AG04449 (cell line): ENCODE measurements at regions not wholly inside any gene's neighbourhood (a gene's known extent, or its start where the extent isn't known, plus 50 kb on each side); places are given as distances from the start of the nearest gene placed in this dataset.
"Not testable (repeated sequence)": the region's sequence is repeated elsewhere in the genome, so short reads cannot be mapped to it uniquely, and the experiment has no call there.

Experiments
- CTCF ChIA-PET: fragments of 350-600 bp; formaldehyde crosslinking; extraction: SDS; loops from one replicate; lab custom pipeline; 2021; ENCODE audit warnings: antibody characterized with exemption; lab: Yijun Ruan, JAX
- POLR2A ChIA-PET: fragments of 400-600, 350-600 bp; formaldehyde crosslinking; extraction: SDS; loops from one replicate; lab custom pipeline; 2020; ENCODE audit warnings: antibody characterized with exemption, inconsistent platforms; lab: Yijun Ruan, JAX
- DNase-seq: peaks from one replicate; pipeline ENCODE4 v3.0.0-alpha.2; 2010; ENCODE audit warnings: low read depth, low spot score
- H3K4me3 ChIP-seq: 2 replicates; pipeline ENCODE4 v1.5.1; 2011; ENCODE audit warnings: low read depth, mild to moderate bottlenecking, control low read depth, low read length
- TF ChIP-seq, protein P1 (sequence below): IDR thresholded peaks from one replicate; pipeline ENCODE4 v1.5.1; 2011; ENCODE audit warnings: mild to moderate bottlenecking, moderate library complexity, low read length, control low read depth, inconsistent platforms; ENCODE audit not compliant: insufficient read depth; ENCODE audit errors: missing control alignments

DNA sequence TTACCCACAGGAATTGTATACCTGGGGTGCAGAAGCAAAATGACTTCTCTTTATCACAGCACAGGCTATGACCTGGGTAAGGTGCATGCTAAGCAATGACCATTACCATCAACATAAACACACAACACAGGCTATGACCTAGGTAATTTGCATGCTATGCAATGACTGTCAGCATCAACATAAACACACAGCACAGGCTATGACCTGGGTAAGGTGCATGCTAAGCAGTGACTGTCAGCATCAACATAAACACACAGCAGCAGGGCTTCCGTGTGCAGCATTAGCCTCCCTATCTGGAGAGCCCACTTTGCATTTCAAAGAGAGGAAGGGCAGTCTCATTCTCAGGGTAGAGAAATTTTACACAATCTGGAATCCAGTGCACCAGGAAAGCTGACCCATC is 583.0 kb downstream of the TMEM121 start:
- CTCF ChIA-PET = no interaction called here
- DNase-seq = no peak
- no peak overlapping the region for H3K4me3 ChIP-seq
- TF ChIP-seq, protein P1, sequence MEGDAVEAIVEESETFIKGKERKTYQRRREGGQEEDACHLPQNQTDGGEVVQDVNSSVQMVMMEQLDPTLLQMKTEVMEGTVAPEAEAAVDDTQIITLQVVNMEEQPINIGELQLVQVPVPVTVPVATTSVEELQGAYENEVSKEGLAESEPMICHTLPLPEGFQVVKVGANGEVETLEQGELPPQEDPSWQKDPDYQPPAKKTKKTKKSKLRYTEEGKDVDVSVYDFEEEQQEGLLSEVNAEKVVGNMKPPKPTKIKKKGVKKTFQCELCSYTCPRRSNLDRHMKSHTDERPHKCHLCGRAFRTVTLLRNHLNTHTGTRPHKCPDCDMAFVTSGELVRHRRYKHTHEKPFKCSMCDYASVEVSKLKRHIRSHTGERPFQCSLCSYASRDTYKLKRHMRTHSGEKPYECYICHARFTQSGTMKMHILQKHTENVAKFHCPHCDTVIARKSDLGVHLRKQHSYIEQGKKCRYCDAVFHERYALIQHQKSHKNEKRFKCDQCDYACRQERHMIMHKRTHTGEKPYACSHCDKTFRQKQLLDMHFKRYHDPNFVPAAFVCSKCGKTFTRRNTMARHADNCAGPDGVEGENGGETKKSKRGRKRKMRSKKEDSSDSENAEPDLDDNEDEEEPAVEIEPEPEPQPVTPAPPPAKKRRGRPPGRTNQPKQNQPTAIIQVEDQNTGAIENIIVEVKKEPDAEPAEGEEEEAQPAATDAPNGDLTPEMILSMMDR = no peak
- POLR2A ChIA-PET = no interaction called here

DNA sequence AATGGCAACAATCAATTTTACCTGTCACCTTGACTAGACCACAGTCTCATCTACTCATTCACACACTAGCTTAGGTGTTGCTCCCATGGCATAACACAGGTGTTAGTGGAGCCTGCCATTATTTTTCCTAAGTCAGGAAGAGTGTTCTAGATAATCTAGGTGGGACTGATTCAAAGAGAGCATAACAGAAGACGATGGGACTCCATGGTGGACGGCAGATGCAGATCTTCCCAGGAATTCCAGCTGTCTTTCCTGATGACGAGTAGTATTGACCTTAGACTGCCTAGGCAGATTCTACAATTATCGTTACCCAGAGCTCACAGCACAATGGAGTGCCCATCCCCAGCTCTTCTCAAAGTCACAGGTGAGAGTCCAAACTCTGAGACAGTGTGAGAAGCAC is 589.0 kb downstream of the TMEM121 start:
- POLR2A ChIA-PET = no interaction called here
- DNase-seq = no peak
- CTCF ChIA-PET = no interaction called here
- TF ChIP-seq, protein P1 = no peak
- H3K4me3 ChIP-seq = no peak overlapping the region

DNA sequence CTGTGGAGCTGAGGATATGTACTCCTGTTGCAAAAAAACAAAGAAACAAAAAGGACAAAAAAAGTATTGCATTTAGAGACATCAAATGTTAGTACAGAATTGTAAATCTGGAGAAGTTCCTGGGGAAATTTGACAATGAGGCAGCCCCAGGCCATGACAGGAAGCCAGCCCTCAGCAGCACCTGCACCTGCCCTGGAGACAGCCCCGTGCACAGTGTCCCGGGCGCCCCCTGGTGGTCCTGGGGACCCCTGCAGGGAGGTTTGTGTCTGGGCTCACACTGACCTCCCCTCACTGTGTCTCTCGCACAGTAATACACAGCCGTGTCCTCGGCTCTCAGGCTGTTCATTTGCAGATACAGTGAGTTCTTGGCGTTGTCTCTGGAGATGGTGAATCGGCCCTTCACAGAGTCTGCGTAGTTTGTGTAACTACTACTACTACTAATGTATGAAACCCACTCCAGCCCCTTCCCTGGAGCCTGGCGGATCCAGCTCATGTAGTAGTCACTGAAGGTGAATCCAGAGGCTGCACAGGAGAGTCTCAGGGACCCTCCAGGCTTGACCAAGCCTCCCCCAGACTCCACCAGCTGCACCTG is 590.1 kb downstream of the TMEM121 start:
- POLR2A ChIA-PET, H3K4me3 ChIP-seq, DNase-seq, CTCF ChIA-PET: not testable (repeated sequence)

DNA sequence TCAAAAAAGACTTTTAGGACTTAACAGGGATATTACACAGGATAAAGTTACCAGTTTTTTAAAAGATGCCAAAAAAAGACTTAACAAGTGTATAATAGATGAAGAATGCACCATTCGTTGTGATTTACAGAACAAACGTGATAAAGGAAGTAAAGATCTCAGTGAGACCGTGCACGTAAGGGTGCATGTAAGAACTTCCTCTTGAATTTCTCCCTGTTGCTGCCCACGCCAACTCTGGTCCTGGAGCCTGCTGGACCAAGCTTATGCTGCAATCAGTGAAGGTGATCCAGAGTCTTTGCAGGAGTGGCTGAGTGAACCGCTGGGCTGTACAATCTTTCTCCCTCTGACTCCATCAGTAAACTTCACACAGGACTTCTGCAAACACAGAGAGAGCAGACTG is 593.7 kb downstream of the TMEM121 start:
- no peak overlapping the region for H3K4me3 ChIP-seq
- ChIA-PET CTCF (no interaction called here), POLR2A (no interaction called here)
- TF ChIP-seq, protein P1 = no peak
- no peak for DNase-seq

DNA sequence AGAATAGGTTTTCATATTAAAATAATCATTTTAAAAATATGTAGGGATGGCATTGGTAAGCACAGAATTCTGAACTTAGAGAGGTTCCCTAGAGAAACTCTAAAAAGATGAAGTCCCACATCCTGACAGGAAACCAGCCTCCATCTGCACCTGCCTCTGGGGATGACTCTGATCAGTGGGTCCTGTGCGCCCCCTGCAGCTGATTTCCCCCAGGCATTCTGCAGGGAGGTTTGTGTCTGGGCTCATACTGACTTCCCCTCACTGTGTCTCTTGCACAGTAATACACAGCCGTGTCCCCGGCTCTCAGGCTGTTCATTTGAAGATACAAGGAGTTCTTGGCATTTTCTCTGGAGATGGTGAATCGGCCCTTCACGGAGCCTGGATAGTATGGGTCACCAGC is 602.9 kb downstream of the TMEM121 start:
- DNase-seq = no peak
- TF ChIP-seq, protein P1 = no peak
- CTCF ChIA-PET = no interaction called here
- H3K4me3 ChIP-seq = no peak overlapping the region
- POLR2A ChIA-PET = no interaction called here

DNA sequence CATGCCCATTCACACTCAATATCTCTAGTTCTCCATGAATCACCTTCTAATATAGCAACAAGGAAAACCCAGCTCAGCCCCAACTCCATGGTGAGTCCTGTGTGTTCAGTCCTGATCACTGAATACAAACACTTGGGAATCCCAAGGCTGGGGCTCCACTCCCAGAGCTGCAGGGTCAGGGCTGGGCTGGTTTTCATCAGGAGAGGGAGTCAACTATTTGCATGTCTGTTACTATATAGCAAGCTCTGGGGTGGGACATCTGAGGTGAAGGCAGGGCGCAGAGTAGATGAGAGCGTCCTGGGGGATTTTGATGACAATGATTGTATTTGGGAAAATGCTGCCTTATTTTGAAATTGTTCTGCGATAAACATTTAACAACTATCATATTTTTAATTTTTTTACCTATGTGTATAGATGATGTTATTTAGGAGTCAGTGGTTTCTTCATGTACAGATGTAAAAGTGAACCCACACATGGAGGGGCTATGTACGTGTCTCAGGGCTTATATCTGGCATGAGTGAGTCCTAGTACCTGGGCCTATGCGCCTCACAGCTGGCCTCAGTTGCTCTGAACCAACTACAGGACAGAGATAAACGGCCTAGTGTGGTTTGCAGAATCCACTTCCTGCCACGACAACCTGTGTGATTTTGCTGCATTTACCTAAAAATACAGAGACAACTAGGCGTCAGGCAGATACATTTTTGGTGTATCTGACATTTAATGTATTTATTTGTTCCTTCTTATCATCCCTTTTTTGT is 603.7 kb downstream of the TMEM121 start:
- DNase-seq = not testable (repeated sequence)

DNA sequence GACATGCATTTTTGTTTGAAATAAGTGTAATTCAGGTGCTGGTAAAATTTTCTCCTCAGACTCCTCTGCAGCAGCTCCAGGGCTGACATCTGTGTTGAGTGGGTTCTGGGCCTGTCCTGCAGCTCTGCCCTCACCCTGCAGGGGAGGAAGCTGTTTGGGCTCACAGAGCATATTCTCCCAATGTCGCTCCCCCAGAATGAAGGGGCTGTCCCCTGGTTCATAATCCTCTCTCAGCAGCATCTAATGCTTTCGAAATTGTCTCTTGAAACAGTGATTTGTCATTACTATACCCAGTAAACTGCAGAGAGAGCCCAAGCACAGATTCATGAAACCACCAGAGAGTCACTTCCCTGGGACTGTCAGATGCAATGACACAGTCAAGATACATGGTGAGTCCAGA is 606.7 kb downstream of the TMEM121 start:
- POLR2A ChIA-PET, CTCF ChIA-PET, DNase-seq, H3K4me3 ChIP-seq: not testable (repeated sequence)

More for the DNA sequence above, 603.7 kb downstream of the TMEM121 start:
- CTCF ChIA-PET, H3K4me3 ChIP-seq, POLR2A ChIA-PET: not testable (repeated sequence)

DNA sequence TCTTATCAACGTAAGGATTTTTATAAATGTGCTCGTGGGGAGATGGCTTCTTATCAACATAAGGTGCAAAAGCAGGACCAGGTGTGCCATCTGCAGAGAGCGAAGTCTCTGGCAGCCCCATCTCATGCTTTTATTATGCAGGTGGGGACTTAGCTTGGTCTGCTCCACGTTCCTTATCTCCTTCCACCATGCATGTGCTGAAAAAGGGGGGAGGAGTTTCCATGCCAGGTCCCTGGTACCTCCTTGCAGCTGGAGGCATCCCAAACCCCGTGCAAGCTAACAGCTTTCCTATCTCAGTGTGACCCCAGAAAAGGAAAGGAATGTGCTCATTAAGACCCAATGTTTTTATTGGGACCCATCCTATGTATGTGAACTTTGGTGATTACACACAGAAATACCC is 608.5 kb downstream of the TMEM121 start:
- H3K4me3 ChIP-seq = no peak overlapping the region
- POLR2A ChIA-PET = no interaction called here
- CTCF ChIA-PET = no interaction called here
- DNase-seq = no peak
- TF ChIP-seq, protein P1 = no peak
